ENCODE measurements at regions not wholly inside any gene's neighbourhood (a gene's known extent, or its start where the extent isn't known, plus 50 kb on each side); places are given as distances from the start of the nearest gene placed in this dataset.

DNA sequence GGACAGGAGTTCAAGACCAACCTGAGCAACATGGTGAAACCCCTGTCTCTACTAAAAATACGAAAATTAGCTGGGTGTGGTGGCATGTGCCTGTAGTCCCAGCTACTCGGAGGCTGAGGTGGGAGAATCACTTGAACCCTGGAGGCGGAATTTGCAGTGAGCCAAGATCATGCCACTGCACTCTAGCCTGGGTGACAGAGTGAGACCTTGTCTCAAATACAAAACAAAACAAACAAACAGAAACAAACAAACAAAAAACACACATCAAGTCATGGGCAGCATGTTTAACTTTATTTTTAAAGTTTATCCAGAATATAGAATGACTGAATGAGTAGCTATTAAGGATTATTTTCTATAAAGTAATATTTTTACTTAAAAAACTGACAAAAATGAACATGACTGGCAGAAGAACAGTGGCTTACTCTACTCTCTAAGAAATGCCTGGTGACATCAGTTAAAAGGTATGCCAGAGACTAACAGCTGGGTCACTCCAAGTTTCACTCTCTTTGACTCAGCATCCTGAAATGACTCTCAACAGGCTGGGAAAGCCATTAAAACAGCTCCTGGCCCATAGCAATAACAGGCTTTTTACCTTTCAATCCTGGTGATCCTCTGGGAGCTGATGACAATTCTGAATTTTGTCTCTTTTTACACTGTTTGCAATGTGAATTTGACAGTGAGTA lies 66.1 kb upstream of the FOXN2 start:
- Histone ChIP-seq H3K27ac (peak overlapping the region; percentile 84), H3K4me1 (peaks cover 34% of the 10 kb centered on the region), H3K4me3 (no peak overlapping the region), H3K36me3 (ENCODE audit: insufficient read depth in 1 of 2, low read depth in 1 of 2) (no peaks in the 10 kb centered on the region), H3K27me3 (ENCODE audit: insufficient read depth in 3 of 3, low read length in 2 of 3) (no peaks in the 10 kb centered on the region), H3K9me3 (no peaks in the 10 kb centered on the region)
- ATAC-seq (peak; percentile 90 to 94 (median 92)), DNase-seq (no peak)
- WGBS, 3 donors = 66 to 73% (median 68%) methylated on average over 3 of the region's 3 CpGs
- no peak for TF ChIP-seq CTCF (IDR thresholded peaks at IDR 0.05)
- intact Hi-C loops (cut with DNase I) = loop anchor here in 1 of 2 donors (5.0 to 10.0 kb wide), 2 partner anchors 59 to 176 kb away; no protein-coding TSS in a partner anchor

GRCh38 chr2:48249025-48249424 lies 65.5 kb upstream of the FOXN2 start:
- Histone ChIP-seq H3K9me3 (no peaks in the 10 kb centered on the region), H3K4me3 (no peak overlapping the region), H3K27ac (peak overlapping the region; percentile 84), H3K36me3 (ENCODE audit: insufficient read depth in 1 of 2, low read depth in 1 of 2) (no peaks in the 10 kb centered on the region), H3K27me3 (ENCODE audit: insufficient read depth in 3 of 3, low read length in 2 of 3) (no peaks in the 10 kb centered on the region), H3K4me1 (peaks cover 34% of the 10 kb centered on the region)
- intact Hi-C loops (cut with DNase I) = loop anchor here in 1 of 2 donors (5.0 to 10.0 kb wide), 2 partner anchors 58 to 176 kb away; no protein-coding TSS in a partner anchor
- peak; percentile 56 to 73 (median 66) for ATAC-seq
- 9 to 26% (median 9%) methylated on average over 2 of the region's 2 CpGs for WGBS, 3 donors
- no peak for DNase-seq
- TF ChIP-seq CTCF (IDR thresholded peaks at IDR 0.05) = no peak

DNA sequence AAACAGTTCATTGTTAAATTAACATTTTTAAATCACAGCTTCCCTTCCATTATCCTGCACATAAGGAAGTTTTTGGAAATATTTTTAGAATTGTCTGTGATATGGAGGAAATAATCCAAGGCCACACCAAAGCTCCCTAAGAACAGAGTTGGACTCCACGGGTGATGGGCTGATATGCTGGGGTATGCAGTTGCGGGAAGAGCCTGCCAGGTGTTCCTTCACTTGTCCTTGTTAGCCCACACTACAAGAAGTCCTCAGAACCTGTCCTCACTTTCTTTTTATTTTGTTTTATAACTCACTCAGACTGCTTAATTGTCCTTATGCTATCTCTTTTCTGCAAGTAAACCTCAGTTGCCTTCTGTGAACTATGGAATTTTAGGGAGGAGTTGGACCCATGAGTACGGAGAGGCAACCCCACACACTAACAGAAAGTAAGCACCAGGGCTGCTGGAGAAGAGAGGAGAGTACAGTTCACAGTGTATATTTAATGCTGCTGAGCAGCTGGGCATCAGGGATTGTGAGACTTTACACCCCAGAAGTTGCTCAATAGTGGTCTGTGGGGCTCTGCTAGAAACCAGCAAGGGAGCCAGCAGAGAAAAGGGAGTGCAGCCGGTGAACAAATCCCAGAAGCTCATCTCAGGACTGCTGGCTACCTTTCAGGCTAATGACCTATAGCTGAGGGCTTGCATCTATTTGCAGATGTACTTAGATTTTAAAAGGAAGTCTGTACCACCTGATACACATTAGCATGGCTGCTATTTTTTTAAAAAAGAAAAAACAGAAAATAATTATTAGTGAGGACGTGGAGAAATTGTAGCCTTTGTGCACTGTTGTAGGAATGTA lies 64.6 kb upstream of the FOXN2 start:
- intact Hi-C loops (cut with DNase I) = loop anchor here in 1 of 2 donors (5.0 to 10.0 kb wide), 2 partner anchors 57 to 175 kb away; no protein-coding TSS in a partner anchor
- peaks cover 34% of the 10 kb centered on the region for H3K4me1 ChIP-seq
- TF ChIP-seq CTCF (IDR thresholded peaks at IDR 0.05) = no peak
- peak overlapping the region; percentile 43 for H3K4me3 ChIP-seq
- ATAC-seq (peak; percentile 69 to 90 (median 82)), DNase-seq (no peak)
- no peaks in the 10 kb centered on the region for H3K27me3 ChIP-seq (ENCODE audit: insufficient read depth in 3 of 3, low read length in 2 of 3)
- peak overlapping the region; percentile 84 for H3K27ac ChIP-seq
- no peaks in the 10 kb centered on the region for H3K9me3 ChIP-seq
- no peaks in the 10 kb centered on the region for H3K36me3 ChIP-seq (ENCODE audit: insufficient read depth in 1 of 2, low read depth in 1 of 2)
- 10 to 11% (median 11%) methylated on average over 5 of the region's 5 CpGs for WGBS, 3 donors

DNA sequence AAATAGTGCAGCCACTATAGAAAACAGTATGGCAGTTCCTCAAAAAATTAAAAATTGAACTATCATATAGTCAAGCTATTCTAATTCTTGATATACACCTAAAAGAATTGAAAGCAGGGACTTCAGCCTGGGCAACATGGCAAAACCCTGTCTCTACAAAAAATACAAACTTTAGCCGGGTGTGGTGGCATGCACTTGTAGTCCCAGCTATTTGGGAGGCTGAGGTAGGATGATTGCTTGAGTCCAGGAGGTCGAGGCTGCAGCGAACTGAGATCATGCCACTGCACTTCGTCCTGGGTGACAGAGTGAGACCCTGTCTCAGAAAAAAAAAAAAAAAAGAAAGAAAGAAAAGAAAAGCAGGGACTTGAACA lies 64.0 kb upstream of the FOXN2 start:
- no peak overlapping the region for H3K4me3 ChIP-seq
- WGBS, 3 donors = 83 to 91% (median 90%) methylated on average over 4 of the region's 4 CpGs
- intact Hi-C loops (cut with DNase I) = no loop called here
- ATAC-seq = no peak
- peaks cover 34% of the 10 kb centered on the region for H3K4me1 ChIP-seq
- H3K27me3 ChIP-seq (ENCODE audit: insufficient read depth in 3 of 3, low read length in 2 of 3) = no peaks in the 10 kb centered on the region
- H3K36me3 ChIP-seq (ENCODE audit: insufficient read depth in 1 of 2, low read depth in 1 of 2) = no peaks in the 10 kb centered on the region
- H3K27ac ChIP-seq = peak overlapping the region; percentile 84
- no peak for TF ChIP-seq CTCF (IDR thresholded peaks at IDR 0.05)
- H3K9me3 ChIP-seq = no peaks in the 10 kb centered on the region
- no peak for DNase-seq

Data from psoas muscle (tissue), 7 donors.